ENCODE measurements at regions not wholly inside any gene's neighbourhood (a gene's known extent, or its start where the extent isn't known, plus 50 kb on each side); places are given as distances from the start of the nearest gene placed in this dataset.
"Not testable (repeated sequence)": the region's sequence is repeated elsewhere in the genome, so short reads cannot be mapped to it uniquely, and the experiment has no call there.

DNA sequence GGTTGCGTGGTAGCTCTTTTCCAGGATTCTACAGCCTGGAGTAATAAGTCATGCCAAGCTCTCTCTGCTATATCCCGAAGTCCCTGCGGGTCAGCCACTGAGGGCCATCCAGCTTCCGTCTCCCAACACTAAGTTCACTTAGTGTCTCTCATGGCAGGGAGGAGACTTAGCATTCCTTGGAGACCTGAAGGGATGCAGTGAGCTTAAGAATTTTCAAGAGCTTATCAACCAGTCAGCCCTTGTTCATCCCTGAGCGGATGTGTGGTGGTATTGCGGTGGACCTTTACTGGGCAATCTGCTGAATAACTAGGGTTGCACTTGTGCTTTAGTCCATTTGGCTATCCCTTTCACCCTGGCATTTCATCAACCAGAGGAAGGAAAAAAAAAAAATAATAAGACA is 85.8 kb upstream of the ADGRA3 start:
- not testable (repeated sequence) for TF ChIP-seq CTCF (IDR thresholded peaks at IDR 0.05; ENCODE audit: poor library complexity); EZH2 (IDR thresholded peaks at IDR 0.05; ENCODE audit: borderline replicate concordance)
